Endothelial cell of umbilical vein (primary cell): ENCODE measurements at regions not wholly inside any gene's neighbourhood (a gene's known extent, or its start where the extent isn't known, plus 50 kb on each side); places are given as distances from the start of the nearest gene placed in this dataset.

ENCODE experiments used
- BruUV-seq: library from RNA; stranded (reverse); fragments of 400-500 nt; replicated peaks from 2 replicates; lab custom pipeline; 2021; lab: Mats Ljungman, UMichigan
- CTCF ChIA-PET: fragments of 300-600, 350-600 bp; sonication (Branson Sonifier 250); formaldehyde crosslinking; loops from one replicate; lab custom pipeline; 2021; ENCODE audit warnings: antibody characterized with exemption, inconsistent platforms; lab: Charles Lee
- POLR2A ChIA-PET: fragments of 300-600, 350-600 bp; sonication (Branson Sonifier 250); formaldehyde crosslinking; loops from one replicate; lab custom pipeline; 2021; ENCODE audit warnings: antibody characterized with exemption, inconsistent platforms; lab: Charles Lee
- DNase-seq: peaks from one replicate; pipeline ENCODE4 v3.0.0-alpha.2; 2011; ENCODE audit warnings: low read depth, low spot score
- FAIRE-seq: peaks from 2 replicates; lab custom pipeline; 2011; peaks lifted over from hg19 to GRCh38; lab: Jason Lieb, UNC
- H2AFZ ChIP-seq: 2 replicates; pipeline ENCODE4 v1.6.0; 2012; ENCODE audit warnings: low read depth, low read length, control low read depth, inconsistent platforms
- H3K27ac ChIP-seq: 2 replicates; pipeline ENCODE4 v1.5.1; 2011; ENCODE audit warnings: low read depth, mild to moderate bottlenecking, control low read depth, low read length, moderate library complexity; ENCODE audit not compliant: insufficient read depth
- H3K27me3 ChIP-seq, 2 experiments: 2 replicates each; pipeline versions ENCODE4 v1.6.0 to v1.6.1; 2011; ENCODE audit warnings: low read length in 2 of 2, mixed read lengths in 1 of 2; ENCODE audit not compliant: control insufficient read depth in 2 of 2, insufficient read depth in 2 of 2
- H3K36me3 ChIP-seq, 2 experiments: 2 replicates in 1 of 2; 3 replicates in 1 of 2; pipeline ENCODE4 v1.5.1; 2011; ENCODE audit warnings: low read length in 2 of 2, mild to moderate bottlenecking in 1 of 2, moderate library complexity in 1 of 2; ENCODE audit not compliant: control insufficient read depth in 2 of 2, insufficient read depth in 2 of 2; ENCODE audit errors: extremely low read depth in 1 of 2
- H3K4me1 ChIP-seq: 3 replicates; pipeline ENCODE4 v1.5.1; 2011; ENCODE audit warnings: mild to moderate bottlenecking, low read length; ENCODE audit not compliant: control insufficient read depth, insufficient read depth; ENCODE audit errors: extremely low read depth
- H3K4me2 ChIP-seq: 2 replicates; pipeline ENCODE4 v1.6.1; 2011; ENCODE audit warnings: low read length, control low read depth, mixed read lengths; ENCODE audit not compliant: insufficient read depth
- H3K4me3 ChIP-seq, 3 experiments: fragments of 200-600 bp in 1 of 3; sonication (generic), shearing (Covaris generic) in 1 of 3; replicated peaks in 1 of 3; 2 replicates each; pipeline ENCODE4 v1.5.1; 2011 to 2016; ENCODE audit warnings: control low read depth in 3 of 3, low read length in 3 of 3, mild to moderate bottlenecking in 2 of 3, inconsistent platforms in 1 of 3, low read depth in 1 of 3, moderate library complexity in 1 of 3; ENCODE audit not compliant: insufficient read depth in 1 of 3
- H3K79me2 ChIP-seq: 2 replicates; pipeline ENCODE4 v1.6.0; 2012; ENCODE audit warnings: low read length, inconsistent platforms; ENCODE audit not compliant: control insufficient read depth, insufficient read depth
- H3K9ac ChIP-seq: replicated peaks from 2 replicates; pipeline ENCODE3; 2011; ENCODE audit warnings: low read length, control low read depth; ENCODE audit not compliant: insufficient read depth; ENCODE audit errors: extremely low read depth
- H3K9me1 ChIP-seq: replicated peaks from 3 replicates; pipeline ENCODE4 v1.6.0; 2011; ENCODE audit warnings: mild to moderate bottlenecking, low read length; ENCODE audit not compliant: control insufficient read depth, insufficient read depth; ENCODE audit errors: extremely low read depth
- H3K9me3 ChIP-seq: replicated peaks from 2 replicates; pipeline ENCODE4 v1.5.1; 2012; ENCODE audit warnings: low read length, inconsistent platforms; ENCODE audit not compliant: control insufficient read depth, insufficient read depth
- H4K20me1 ChIP-seq: replicated peaks from 2 replicates; pipeline ENCODE3; 2011; ENCODE audit warnings: mild to moderate bottlenecking, low read length; ENCODE audit not compliant: control insufficient read depth, insufficient read depth; ENCODE audit errors: extremely low read depth
- CTCF ChIP-seq, 2 donors: IDR thresholded peaks; 1 replicate in 1 of 2; 2 replicates in 1 of 2; pipeline ENCODE4 v1.5.1; 2011; ENCODE audit warnings: low read length in 2 of 2, mild to moderate bottlenecking in 2 of 2, moderate library complexity in 2 of 2, control low read depth in 1 of 2, inconsistent platforms in 1 of 2, low read depth in 1 of 2; ENCODE audit not compliant: insufficient read depth in 1 of 2; ENCODE audit errors: extremely low read depth in 1 of 2
- EZH2 ChIP-seq: IDR thresholded peaks from 2 replicates; pipeline ENCODE4 v1.6.1; 2012; ENCODE audit warnings: borderline replicate concordance, low read depth, mild to moderate bottlenecking, moderate library complexity, low read length, inconsistent platforms; ENCODE audit not compliant: severe bottlenecking
- FOS ChIP-seq: IDR thresholded peaks from 2 replicates; pipeline ENCODE4 v1.6.1; 2011; ENCODE audit warnings: mild to moderate bottlenecking, low read length, moderate library complexity, borderline replicate concordance; ENCODE audit not compliant: insufficient read depth
- GATA2 ChIP-seq: IDR thresholded peaks from 2 replicates; pipeline ENCODE4 v1.7.0; 2011; ENCODE audit warnings: low read depth, mild to moderate bottlenecking, moderate library complexity, mixed read lengths, low read length; ENCODE audit not compliant: insufficient read length, insufficient read depth
- JUN ChIP-seq: IDR thresholded peaks from 2 replicates; pipeline ENCODE4 v1.6.1; 2011; ENCODE audit warnings: borderline replicate concordance, low read depth; ENCODE audit not compliant: insufficient read length, insufficient read depth
- MAX ChIP-seq: IDR thresholded peaks from 2 replicates; pipeline ENCODE4 v1.6.1; 2011; ENCODE audit not compliant: insufficient read depth, insufficient read length
- MYC ChIP-seq: IDR thresholded peaks from one replicate; pipeline ENCODE4 v1.6.1; 2011; ENCODE audit warnings: mild to moderate bottlenecking, low read depth, low read length
- POLR2A ChIP-seq: IDR thresholded peaks from 2 replicates; pipeline ENCODE4 v1.6.1; 2012; ENCODE audit warnings: low read depth, mild to moderate bottlenecking, control low read depth, low read length
- POLR2AphosphoS5 ChIP-seq: IDR thresholded peaks from 2 replicates; pipeline ENCODE4 v1.6.1; 2012; ENCODE audit warnings: low read depth, mild to moderate bottlenecking, control low read depth, low read length, moderate library complexity; ENCODE audit not compliant: insufficient read depth
- dilution Hi-C: fragments of 300-500 bp; cut with MboI; formaldehyde crosslinking; loops from one replicate; pipeline ENCODE4 v1.15.0; 2019; ENCODE audit warnings: low sequenced_read_pairs; ENCODE audit not compliant: extremely low pct_ligation_motif_present
- intact Hi-C: fragments of 100-400 bp; cut with micrococcal nuclease; formaldehyde crosslinking; loops from one replicate; pipeline ENCODE4 v1.10.0; 2022

DNA sequence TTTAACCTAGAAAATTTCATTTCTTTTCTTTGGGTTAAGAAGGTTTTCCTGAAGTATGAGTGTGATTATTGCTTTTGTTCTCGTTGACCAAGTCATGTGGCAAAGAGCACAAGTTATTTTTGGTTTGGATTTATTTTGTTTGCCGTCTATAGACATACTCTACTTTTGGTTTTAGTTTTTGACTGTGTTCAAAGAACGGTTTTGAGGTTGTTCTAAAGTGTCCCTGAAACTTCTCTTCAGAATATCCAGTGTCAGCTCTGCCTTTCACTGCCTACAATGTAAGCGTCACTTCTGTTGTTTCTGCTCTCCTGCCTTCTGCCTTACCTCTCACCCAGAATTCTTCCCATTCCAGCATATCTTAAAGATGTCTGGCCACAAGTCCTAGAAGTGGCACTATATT lies 812.2 kb downstream of the C4orf33 start:
- POLR2A ChIA-PET = no interaction called here
- no peak for FAIRE-seq
- CTCF ChIA-PET = no interaction called here
- BruUV-seq = no TSS peak
- no peaks in the 10 kb centered on the region for H3K79me2 ChIP-seq
- no peak for DNase-seq
- no peaks in the 10 kb centered on the region for H3K9me1 ChIP-seq
- no peak overlapping the region for H3K4me2 ChIP-seq
- no peaks in the 10 kb centered on the region for H3K27me3 ChIP-seq
- TF ChIP-seq GATA2 (no peak), EZH2 (no peak), MAX (no peak), POLR2AphosphoS5 (no peak), JUN (no peak), MYC (no peak), CTCF (IDR thresholded peaks at IDR 0.05; ENCODE audit: extremely low read depth in 1 of 2, insufficient read depth in 1 of 2, low read depth in 1 of 2, low read length in 2 of 2) (no peak), POLR2A (no peak), FOS (no peak)
- intact Hi-C loops (no loop called here), dilution Hi-C loops (no loop called here)
- no peak overlapping the region for H3K27ac ChIP-seq
- no peak overlapping the region for H3K9ac ChIP-seq
- H4K20me1 ChIP-seq = no peaks in the 10 kb centered on the region
- H3K36me3 ChIP-seq = no peaks in the 10 kb centered on the region
- H3K4me1 ChIP-seq = no peaks in the 10 kb centered on the region
- no peak overlapping the region for H2AFZ ChIP-seq
- no peak overlapping the region for H3K4me3 ChIP-seq
- H3K9me3 ChIP-seq = no peaks in the 10 kb centered on the region
